Pancreas (tissue), 10 donors: ENCODE measurements at regions not wholly inside any gene's neighbourhood (a gene's known extent, or its start where the extent isn't known, plus 50 kb on each side); places are given as distances from the start of the nearest gene placed in this dataset.

ENCODE experiments used
- ATAC-seq, 4 donors: fragments of 200-7000 bp; cut with Tn5 transposase; one replicate each; pipeline versions ENCODE4 v1.8.0 to v1.9.1; 2020; ENCODE audit warnings: mild to moderate bottlenecking in 4 of 4, moderate library complexity in 4 of 4
- DNase-seq, 6 donors: peaks; one replicate each; pipeline ENCODE4 v3.0.0-alpha.2; 2020
- FAIRE-seq: peaks from 2 replicates; lab custom pipeline; 2012; peaks lifted over from hg19 to GRCh38; lab: Jason Lieb, UNC
- H3K27ac ChIP-seq, 4 donors: fragments of 200-600 bp; sonication (generic); 1 replicate in 3 of 4; 2 replicates in 1 of 4; pipeline versions ENCODE4 v1.5.0 to v1.8.0; 2020
- H3K27me3 ChIP-seq, 4 donors: fragments of 200-600 bp; one replicate each; pipeline ENCODE4 v1.8.0; 2021
- H3K36me3 ChIP-seq, 3 donors: fragments of 200-600 bp; sonication (generic) in 1 of 3; one replicate each; pipeline versions ENCODE4 v1.5.0 to v1.8.0; 2020 to 2021
- H3K4me1 ChIP-seq, 3 donors: fragments of 200-600 bp; one replicate each; pipeline ENCODE4 v1.8.0; 2021
- H3K4me3 ChIP-seq, 4 donors: fragments of 200-600 bp; sonication (generic) in 2 of 4; one replicate each; pipeline versions ENCODE4 v1.5.0 to v1.8.0; 2020 to 2021
- H3K9me3 ChIP-seq, 4 donors: fragments of 200-600 bp; one replicate each; pipeline ENCODE4 v1.8.0; 2021
- WGBS, 2 donors: extraction: QIAGEN DNeasy Blood & Tissue Kit; methylation state at CpG; one replicate each; pipeline ENCODE4 v1.1.7; 2013; 5-methylcytosine and 5-hydroxymethylcytosine counted together
- intact Hi-C, 3 donors: fragments of 100-400 bp; cut with DNase I; formaldehyde crosslinking; loops; one replicate each; pipeline versions ENCODE4 v1.11.1 to v1.14.2; 2022
- TF ChIP-seq, protein P1 (sequence below), 4 donors: fragments of 200-600 bp; sonication (generic) in 3 of 4; IDR thresholded peaks; one replicate each; pipeline versions ENCODE4 v1.5.0 to v1.8.0; 2021; ENCODE audit warnings: antibody characterized with exemption in 4 of 4
- donor health status: healthy with polysubstance abuse.
- donor health status: DM: no; HTN: no; CAD: no; lungs with moderate emphysema.
- donor health status: DM: no; HTN: no; CAD: no.
- donor health status: control.
- donor health status: control.
- donor health status: Bipolar disorder and iron deficiency.
- donor health status: DM: yes; HTN: yes; CAD: no.
- donor health status: DM: no; HTN: no; CAD: no.
- donor health status: DM: no; HTN: no; CAD: no.
- donor health status: DM: yes; HTN: yes; CAD: no.

DNA sequence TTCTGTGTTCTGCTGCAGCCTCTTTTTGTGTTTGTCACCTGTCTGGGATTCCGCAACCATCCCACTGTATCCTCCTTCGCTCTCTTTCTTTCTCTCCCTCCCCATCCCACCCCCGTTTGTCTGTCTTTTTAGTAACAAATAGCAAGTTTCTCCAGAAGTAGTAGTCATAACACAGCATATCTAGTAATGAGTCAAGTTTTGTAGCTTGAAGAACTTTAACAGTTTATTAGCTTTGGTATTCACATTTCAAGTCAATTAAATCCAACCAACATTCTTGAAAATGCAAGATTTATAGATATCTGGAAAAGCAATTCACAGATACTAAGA lies 154.1 kb upstream of the MTPN start:
- DNase-seq (no peak), FAIRE-seq (no peak), ATAC-seq (no peak)
- TF ChIP-seq, protein P1, sequence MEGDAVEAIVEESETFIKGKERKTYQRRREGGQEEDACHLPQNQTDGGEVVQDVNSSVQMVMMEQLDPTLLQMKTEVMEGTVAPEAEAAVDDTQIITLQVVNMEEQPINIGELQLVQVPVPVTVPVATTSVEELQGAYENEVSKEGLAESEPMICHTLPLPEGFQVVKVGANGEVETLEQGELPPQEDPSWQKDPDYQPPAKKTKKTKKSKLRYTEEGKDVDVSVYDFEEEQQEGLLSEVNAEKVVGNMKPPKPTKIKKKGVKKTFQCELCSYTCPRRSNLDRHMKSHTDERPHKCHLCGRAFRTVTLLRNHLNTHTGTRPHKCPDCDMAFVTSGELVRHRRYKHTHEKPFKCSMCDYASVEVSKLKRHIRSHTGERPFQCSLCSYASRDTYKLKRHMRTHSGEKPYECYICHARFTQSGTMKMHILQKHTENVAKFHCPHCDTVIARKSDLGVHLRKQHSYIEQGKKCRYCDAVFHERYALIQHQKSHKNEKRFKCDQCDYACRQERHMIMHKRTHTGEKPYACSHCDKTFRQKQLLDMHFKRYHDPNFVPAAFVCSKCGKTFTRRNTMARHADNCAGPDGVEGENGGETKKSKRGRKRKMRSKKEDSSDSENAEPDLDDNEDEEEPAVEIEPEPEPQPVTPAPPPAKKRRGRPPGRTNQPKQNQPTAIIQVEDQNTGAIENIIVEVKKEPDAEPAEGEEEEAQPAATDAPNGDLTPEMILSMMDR (IDR thresholded peaks at IDR 0.05): no peak
- Histone ChIP-seq H3K36me3 (no peaks in the 10 kb centered on the region), H3K27me3 (no peaks in the 10 kb centered on the region), H3K9me3 (no peaks in the 10 kb centered on the region), H3K27ac (no peak overlapping the region), H3K4me3 (no peak overlapping the region), H3K4me1 (no peaks in the 10 kb centered on the region)
- intact Hi-C loops: no loop called here
- WGBS, 2 donors: 73 to 74% methylated on average over 3 of the region's 3 CpGs

DNA sequence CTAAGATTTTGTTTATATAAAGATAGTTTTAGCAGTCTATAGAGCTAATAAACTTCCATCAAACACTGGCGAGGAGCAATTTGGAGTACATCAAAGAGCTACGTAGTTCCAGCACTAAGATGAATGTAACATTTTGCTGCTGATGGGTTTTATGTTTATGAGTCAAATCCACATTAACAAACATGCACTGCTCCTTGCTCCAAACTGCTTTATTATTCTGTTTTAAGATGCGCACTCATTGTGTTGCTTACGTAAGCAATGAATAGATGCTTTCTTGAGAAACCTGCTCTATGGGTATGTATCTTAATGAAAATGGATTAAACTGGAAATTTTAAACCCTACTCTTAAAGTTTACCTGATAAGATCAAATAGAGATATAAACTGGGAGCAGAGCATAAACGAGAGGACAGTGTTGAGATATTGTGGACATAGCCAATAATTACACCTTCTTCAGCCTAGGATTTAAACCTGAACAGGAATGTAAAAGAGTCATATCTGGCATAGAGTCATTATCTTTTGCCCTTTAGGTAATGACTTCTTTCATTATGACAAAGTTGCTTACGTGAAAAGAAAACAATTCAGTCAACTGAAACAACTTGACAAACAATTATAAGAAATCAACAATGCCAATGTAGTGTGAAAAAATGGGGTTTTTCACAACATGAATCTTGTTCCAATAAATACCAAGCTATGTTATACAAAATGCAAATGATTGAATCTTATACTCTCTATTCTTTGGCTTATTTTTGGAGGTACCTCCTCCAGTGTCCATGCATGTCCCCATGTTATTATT lies 153.5 kb upstream of the MTPN start:
- FAIRE-seq: no peak

DNA sequence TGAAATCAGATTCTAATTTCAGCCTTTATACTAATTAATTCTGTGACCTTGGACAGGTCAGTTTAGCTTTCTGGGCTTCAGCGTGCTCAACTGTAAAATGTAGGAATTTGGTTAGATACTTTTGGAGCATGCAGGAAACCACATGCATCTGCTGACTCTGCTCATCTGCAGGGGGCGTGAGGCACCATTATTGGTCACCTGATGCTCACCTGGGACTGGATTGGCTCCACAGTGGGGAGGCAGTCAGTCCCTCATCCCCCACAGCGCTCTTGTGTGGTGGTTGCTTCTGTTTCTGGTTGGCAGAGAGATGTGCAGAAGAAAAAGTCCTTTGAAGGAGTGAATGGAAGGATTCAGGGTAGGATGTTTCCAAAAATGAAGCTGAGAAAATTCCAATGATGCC lies 150.9 kb upstream of the MTPN start:
- WGBS, 2 donors: 59 to 73% methylated on average over 3 of the region's 3 CpGs
- TF ChIP-seq, protein P1 (IDR thresholded peaks at IDR 0.05): no peak
- no peak for ATAC-seq
- H3K27ac ChIP-seq: no peak overlapping the region
- no peaks in the 10 kb centered on the region for H3K36me3 ChIP-seq
- no peaks in the 10 kb centered on the region for H3K4me1 ChIP-seq
- H3K9me3 ChIP-seq: no peaks in the 10 kb centered on the region
- H3K4me3 ChIP-seq: no peak overlapping the region
- intact Hi-C loops: no loop called here
- no peaks in the 10 kb centered on the region for H3K27me3 ChIP-seq
- FAIRE-seq: no peak
- no peak for DNase-seq

More for the DNA sequence above, 153.5 kb upstream of the MTPN start:
- no peak for DNase-seq
- TF ChIP-seq, protein P1 (IDR thresholded peaks at IDR 0.05): no peak
- H3K9me3 ChIP-seq: no peaks in the 10 kb centered on the region
- ATAC-seq: no peak
- H3K4me1 ChIP-seq: no peaks in the 10 kb centered on the region
- 59 to 74% methylated on average over 6 of the region's 6 CpGs for WGBS, 2 donors
- H3K27me3 ChIP-seq: no peaks in the 10 kb centered on the region
- H3K27ac ChIP-seq: no peak overlapping the region
- no peak overlapping the region for H3K4me3 ChIP-seq
- no peaks in the 10 kb centered on the region for H3K36me3 ChIP-seq
- intact Hi-C loops: no loop called here

DNA sequence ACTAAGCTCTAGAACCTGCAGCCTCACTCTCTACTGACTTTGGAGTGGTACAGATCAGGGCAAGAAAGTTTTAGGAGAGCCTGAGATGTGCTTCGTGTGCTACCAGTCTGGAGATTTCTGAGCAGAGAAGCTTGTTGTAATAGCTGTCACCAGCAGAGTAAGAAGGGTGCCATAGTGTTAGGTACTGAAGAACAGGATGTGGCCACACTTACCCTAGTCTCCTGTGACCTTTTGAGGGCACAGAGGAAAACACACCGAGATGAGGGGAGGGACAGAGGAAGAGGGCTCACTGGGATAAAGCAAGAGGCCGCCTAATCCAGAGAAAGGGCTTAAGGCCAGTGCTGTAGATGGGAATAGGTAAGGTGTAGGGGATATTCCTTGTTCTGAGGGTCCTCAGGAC lies 146.2 kb upstream of the MTPN start:
- Histone ChIP-seq H3K4me3 (no peak overlapping the region), H3K27me3 (no peaks in the 10 kb centered on the region), H3K9me3 (no peaks in the 10 kb centered on the region), H3K27ac (no peak overlapping the region), H3K36me3 (no peaks in the 10 kb centered on the region), H3K4me1 (no peaks in the 10 kb centered on the region)
- ATAC-seq (no peak), FAIRE-seq (no peak), DNase-seq (no peak)
- TF ChIP-seq, protein P1 (IDR thresholded peaks at IDR 0.05): no peak
- 64 to 74% methylated on average over 3 of the region's 3 CpGs for WGBS, 2 donors
- intact Hi-C loops: no loop called here

DNA sequence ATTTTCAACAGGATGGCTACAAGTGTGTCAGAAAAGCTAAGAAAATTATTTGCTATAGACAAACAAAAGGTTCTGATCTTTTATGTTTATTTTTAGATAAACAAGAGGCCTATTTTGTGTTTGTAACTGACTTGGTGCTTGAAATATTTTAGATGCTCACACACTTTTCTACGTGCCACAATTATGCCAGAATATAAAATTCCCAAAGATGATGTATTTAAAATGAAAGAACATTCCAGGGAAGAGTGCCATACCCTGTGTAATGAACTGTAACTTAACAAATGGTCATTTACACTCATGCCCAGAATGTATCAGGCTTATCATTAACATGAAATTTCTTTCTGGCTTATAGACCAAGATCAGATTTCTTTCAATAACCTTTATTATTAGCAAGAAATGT lies 144.9 kb upstream of the MTPN start:
- H3K27me3 ChIP-seq: no peaks in the 10 kb centered on the region
- H3K4me3 ChIP-seq: no peak overlapping the region
- H3K4me1 ChIP-seq: no peaks in the 10 kb centered on the region
- H3K9me3 ChIP-seq: no peaks in the 10 kb centered on the region
- DNase-seq (no peak), FAIRE-seq (no peak), ATAC-seq (no peak)
- intact Hi-C loops: no loop called here
- TF ChIP-seq, protein P1 (IDR thresholded peaks at IDR 0.05): no peak
- no peak overlapping the region for H3K27ac ChIP-seq
- 21 to 28% methylated on average over 1 of the region's 1 CpG for WGBS, 2 donors
- no peaks in the 10 kb centered on the region for H3K36me3 ChIP-seq
